Left ventricle myocardium superior (tissue), 1 donor: ENCODE measurements at regions not wholly inside any gene's neighbourhood (a gene's known extent, or its start where the extent isn't known, plus 50 kb on each side); places are given as distances from the start of the nearest gene placed in this dataset.
"Not testable (repeated sequence)": the region's sequence is repeated elsewhere in the genome, so short reads cannot be mapped to it uniquely, and the experiment has no call there.

Experiments used
- ATAC-seq: fragments of 200-7000 bp; cut with Tn5 transposase; one replicate; pipeline ENCODE4 v1.9.1; 2020; ENCODE audit warnings: mild to moderate bottlenecking, moderate library complexity
- DNase-seq: peaks from one replicate; pipeline ENCODE4 v3.0.0-alpha.2; 2020
- intact Hi-C: fragments of 100-400 bp; cut with micrococcal nuclease; formaldehyde crosslinking; loops from one replicate; pipeline ENCODE4 v1.11.0; 2022
- donor health status: DM: no; HTN: yes; CAD: no; lungs with severe emphysema.

GRCh38 chr7:145378197-145378596 is 542.3 kb upstream of the TPK1 start:
- intact Hi-C loops, result no loop called here
- DNase-seq (no peak), ATAC-seq (no peak)

- ATAC-seq (no peak), DNase-seq (peak; percentile 24)
- intact Hi-C loops, result no loop called here
These were observed 524.8 kb upstream of the TPK1 start for GRCh38 chr7:145360511-145361100.

GRCh38 chr7:145350334-145350733 is 514.5 kb upstream of the TPK1 start:
- ATAC-seq (no peak), DNase-seq (no peak)
- intact Hi-C loops, result no loop called here

- intact Hi-C loops, ATAC-seq, DNase-seq: not testable (repeated sequence)
These were observed 513.6 kb upstream of the TPK1 start for GRCh38 chr7:145349452-145349851.

- ATAC-seq (no peak), DNase-seq (no peak)
- intact Hi-C loops, result no loop called here
These were observed 511.4 kb upstream of the TPK1 start for GRCh38 chr7:145347271-145347670.

- DNase-seq (no peak), ATAC-seq (no peak)
- intact Hi-C loops, result no loop called here
These were observed 503.5 kb upstream of the TPK1 start for GRCh38 chr7:145339319-145339718.

- DNase-seq (no peak), ATAC-seq (no peak)
- intact Hi-C loops, result no loop called here
These were observed 495.7 kb upstream of the TPK1 start for GRCh38 chr7:145331522-145331921.

GRCh38 chr7:145331076-145331475 is 495.2 kb upstream of the TPK1 start:
- DNase-seq (no peak), ATAC-seq (no peak)
- intact Hi-C loops, result no loop called here

GRCh38 chr7:145327646-145328045 is 491.8 kb upstream of the TPK1 start:
- intact Hi-C loops, result no loop called here
- ATAC-seq, result no peak
- DNase-seq, result no peak

- intact Hi-C loops, result no loop called here
- DNase-seq (no peak), ATAC-seq (no peak)
These were observed 488.2 kb upstream of the TPK1 start for GRCh38 chr7:145324081-145324480.

- no peak for ATAC-seq
- DNase-seq, result no peak
- intact Hi-C loops, result no loop called here
These were observed 477.7 kb upstream of the TPK1 start for GRCh38 chr7:145313551-145313950.

- ATAC-seq (peak; percentile 65), DNase-seq (no peak)
- intact Hi-C loops, result no loop called here
These were observed 457.9 kb upstream of the TPK1 start for GRCh38 chr7:145293754-145294153.

- intact Hi-C loops, result no loop called here
- DNase-seq, result no peak
- ATAC-seq, result peak; percentile 76
These were observed 457.4 kb upstream of the TPK1 start for GRCh38 chr7:145293228-145293701.

- intact Hi-C loops, result no loop called here
- DNase-seq, result no peak
- ATAC-seq, result no peak
These were observed 453.5 kb upstream of the TPK1 start for GRCh38 chr7:145289384-145289783.

GRCh38 chr7:145276118-145276517 is 440.3 kb upstream of the TPK1 start:
- intact Hi-C loops, result no loop called here
- ATAC-seq (no peak), DNase-seq (no peak)

GRCh38 chr7:145269418-145270161 is 433.7 kb upstream of the TPK1 start:
- intact Hi-C loops, result no loop called here
- no peak for ATAC-seq
- no peak for DNase-seq

- DNase-seq (no peak), ATAC-seq (no peak)
- intact Hi-C loops, result no loop called here
These were observed 429.3 kb upstream of the TPK1 start for GRCh38 chr7:145265180-145265579.

GRCh38 chr7:145263886-145264285 is 428.0 kb upstream of the TPK1 start:
- intact Hi-C loops, result no loop called here
- DNase-seq (no peak), ATAC-seq (no peak)

GRCh38 chr7:145252031-145252430 is 416.2 kb upstream of the TPK1 start:
- intact Hi-C loops, result no loop called here
- DNase-seq, result no peak
- no peak for ATAC-seq

GRCh38 chr7:145224775-145225174 is 388.9 kb upstream of the TPK1 start:
- intact Hi-C loops, result no loop called here
- DNase-seq, result no peak
- no peak for ATAC-seq

- DNase-seq (no peak), ATAC-seq (peak; percentile 29)
- intact Hi-C loops, result no loop called here
These were observed 383.6 kb upstream of the TPK1 start for GRCh38 chr7:145219461-145219860.
